RWPE1 (cell line): ENCODE measurements at regions not wholly inside any gene's neighbourhood (a gene's known extent, or its start where the extent isn't known, plus 50 kb on each side); places are given as distances from the start of the nearest gene placed in this dataset.

Experiments used
- CTCF ChIA-PET: fragments of 350-600 bp; sonication (Branson Sonifier 250); formaldehyde crosslinking; extraction: SDS; loops from one replicate; lab custom pipeline; 2021; lab: Yijun Ruan, JAX
- POLR2A ChIA-PET: fragments of 400-600 bp; formaldehyde crosslinking; extraction: SDS; loops from one replicate; lab custom pipeline; 2020; ENCODE audit warnings: antibody characterized with exemption; ENCODE audit not compliant: low non-redundant PET; lab: Yijun Ruan, JAX
- DNase-seq: peaks from one replicate; pipeline ENCODE4 v3.0.0; 2012; ENCODE audit warnings: low spot score
- H3K27ac ChIP-seq: fragments of 450-650 bp; 2 replicates; pipeline ENCODE4 v1.5.1; 2017
- TF ChIP-seq, protein P1 (sequence below): fragments of 450-650 bp; conservative IDR thresholded peaks from 2 replicates; pipeline ENCODE4 v1.5.1; 2017; ENCODE audit warnings: low read depth, mild to moderate bottlenecking

DNA sequence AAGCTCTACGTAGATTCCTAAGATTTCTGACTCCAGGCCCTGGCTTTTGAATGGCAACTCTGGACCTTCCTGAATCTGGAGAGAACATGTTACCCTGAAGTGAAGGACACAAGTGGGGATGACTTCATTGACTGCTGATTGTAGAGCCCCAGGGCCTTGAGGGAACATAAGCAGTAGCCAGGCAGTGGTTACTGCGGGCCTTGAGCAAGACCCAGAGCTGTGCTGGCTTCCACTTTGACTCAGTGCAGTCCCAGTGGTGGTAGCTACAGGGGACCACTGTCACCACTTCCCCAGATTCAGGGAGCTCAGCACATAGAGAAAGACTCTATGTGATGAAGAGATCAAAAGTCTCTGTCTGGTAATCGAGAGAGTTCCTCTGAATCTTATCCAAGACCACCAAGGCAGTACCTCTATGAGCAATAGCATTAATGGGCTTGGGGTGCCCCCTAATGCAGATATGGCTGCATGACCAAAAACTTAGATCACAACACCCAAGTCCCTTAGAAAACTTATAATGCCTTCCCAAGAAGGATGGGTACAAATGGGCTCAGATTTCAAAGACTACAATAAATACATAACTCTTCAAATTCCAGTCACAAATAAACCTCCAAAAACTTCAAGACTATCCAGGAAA lies 1278.3 kb downstream of the AMY1C start:
- no peak overlapping the region for H3K27ac ChIP-seq
- ChIA-PET CTCF (no interaction called here), POLR2A (no interaction called here)
- TF ChIP-seq, protein P1, sequence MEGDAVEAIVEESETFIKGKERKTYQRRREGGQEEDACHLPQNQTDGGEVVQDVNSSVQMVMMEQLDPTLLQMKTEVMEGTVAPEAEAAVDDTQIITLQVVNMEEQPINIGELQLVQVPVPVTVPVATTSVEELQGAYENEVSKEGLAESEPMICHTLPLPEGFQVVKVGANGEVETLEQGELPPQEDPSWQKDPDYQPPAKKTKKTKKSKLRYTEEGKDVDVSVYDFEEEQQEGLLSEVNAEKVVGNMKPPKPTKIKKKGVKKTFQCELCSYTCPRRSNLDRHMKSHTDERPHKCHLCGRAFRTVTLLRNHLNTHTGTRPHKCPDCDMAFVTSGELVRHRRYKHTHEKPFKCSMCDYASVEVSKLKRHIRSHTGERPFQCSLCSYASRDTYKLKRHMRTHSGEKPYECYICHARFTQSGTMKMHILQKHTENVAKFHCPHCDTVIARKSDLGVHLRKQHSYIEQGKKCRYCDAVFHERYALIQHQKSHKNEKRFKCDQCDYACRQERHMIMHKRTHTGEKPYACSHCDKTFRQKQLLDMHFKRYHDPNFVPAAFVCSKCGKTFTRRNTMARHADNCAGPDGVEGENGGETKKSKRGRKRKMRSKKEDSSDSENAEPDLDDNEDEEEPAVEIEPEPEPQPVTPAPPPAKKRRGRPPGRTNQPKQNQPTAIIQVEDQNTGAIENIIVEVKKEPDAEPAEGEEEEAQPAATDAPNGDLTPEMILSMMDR: no peak
- no peak for DNase-seq

DNA sequence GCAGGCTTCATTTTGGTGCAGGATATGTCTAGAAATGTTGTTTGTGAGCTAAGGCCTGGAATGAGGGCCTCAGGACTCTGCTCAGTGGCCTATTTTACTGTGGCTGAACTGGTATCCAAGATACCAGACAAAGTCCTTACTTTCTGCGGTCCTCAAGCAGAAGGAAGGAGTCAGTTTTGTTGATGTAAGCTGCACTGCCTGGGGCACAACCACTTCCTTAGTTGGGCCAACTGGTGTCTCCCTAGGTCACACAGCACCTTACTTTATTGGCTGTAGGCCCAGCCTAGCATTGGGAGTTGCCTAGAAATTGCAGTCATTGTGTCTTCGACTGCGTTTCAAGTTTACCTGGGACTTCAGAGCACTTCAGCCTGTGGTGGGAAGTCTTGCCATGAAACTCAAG lies 1322.7 kb downstream of the AMY1C start:
- H3K27ac ChIP-seq: no peak overlapping the region
- ChIA-PET POLR2A (no interaction called here), CTCF (interaction anchor here (0.7 kb wide), 1 partner anchor 35 kb away, joined by 5 read pairs; no protein-coding TSS in a partner anchor)
- TF ChIP-seq, protein P1: no peak
- no peak for DNase-seq

DNA sequence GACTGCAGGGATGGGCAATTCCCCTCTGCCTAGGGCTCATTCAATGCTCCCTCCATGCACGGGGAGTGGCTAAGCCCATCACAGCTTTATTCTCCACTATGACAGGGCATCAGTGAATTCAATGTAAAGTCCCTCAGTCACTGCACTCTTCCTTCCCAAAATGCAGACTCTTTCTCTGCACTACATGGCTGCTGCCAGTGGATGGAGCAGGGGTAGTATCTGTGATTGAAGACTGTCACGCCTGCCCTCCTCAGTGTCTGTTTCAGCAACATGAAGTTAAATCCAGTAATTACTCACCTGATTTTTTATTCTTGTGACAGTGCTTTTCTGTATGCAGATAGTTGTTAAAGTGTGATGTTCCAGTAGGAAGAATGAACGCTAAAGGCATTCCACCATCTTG lies 1323.2 kb downstream of the AMY1C start:
- no peak overlapping the region for H3K27ac ChIP-seq
- POLR2A ChIA-PET: no interaction called here
- no peak for DNase-seq
- CTCF ChIA-PET: interaction anchor here (0.5 to 0.7 kb wide), 2 partner anchors 30 to 35 kb away, joined by 3 to 5 read pairs; no protein-coding TSS in a partner anchor
- TF ChIP-seq, protein P1: no peak

DNA sequence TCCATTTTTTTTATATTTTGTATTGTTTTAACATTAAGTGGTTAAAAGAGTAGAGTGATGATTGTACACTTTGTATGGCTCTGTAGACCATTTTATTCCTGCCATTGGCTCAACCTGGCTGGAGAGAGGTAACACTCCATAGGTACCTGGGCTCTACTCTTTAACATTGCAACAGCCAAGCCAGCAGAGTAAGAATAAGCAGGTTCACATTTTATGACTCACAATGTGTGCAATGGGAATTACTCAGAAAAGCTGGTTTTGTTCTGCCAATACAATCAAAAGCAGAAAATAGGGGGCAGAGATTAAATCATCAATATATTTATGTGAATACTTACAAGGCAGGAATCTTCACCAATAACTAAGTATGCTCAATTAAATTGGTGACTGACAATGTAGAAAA lies 1324.0 kb downstream of the AMY1C start:
- DNase-seq: peak; percentile 3
- no peak overlapping the region for H3K27ac ChIP-seq
- ChIA-PET POLR2A (no interaction called here), CTCF (no interaction called here)
- TF ChIP-seq, protein P1: no peak

DNA sequence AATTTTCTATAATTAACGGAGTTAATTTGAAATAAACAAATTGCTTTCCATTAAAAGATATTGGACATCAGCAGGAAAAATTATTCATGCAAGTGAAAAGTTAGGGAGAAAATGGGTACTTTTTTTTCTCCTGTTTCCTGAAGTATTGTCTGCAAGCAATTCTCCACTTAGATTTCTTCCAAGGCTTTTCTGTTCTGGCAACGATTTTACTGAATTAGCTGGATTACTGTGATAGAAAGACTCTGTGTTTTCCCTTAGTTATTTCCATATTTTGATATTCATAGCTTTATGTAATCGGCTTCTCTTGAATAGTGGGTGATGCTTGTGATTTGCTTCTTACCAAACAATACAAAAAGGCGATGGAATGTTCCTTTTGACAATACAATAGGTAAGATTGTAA lies 1333.9 kb downstream of the AMY1C start:
- no peak for DNase-seq
- TF ChIP-seq, protein P1: no peak
- POLR2A ChIA-PET: no interaction called here
- CTCF ChIA-PET: no interaction called here
- no peak overlapping the region for H3K27ac ChIP-seq

DNA sequence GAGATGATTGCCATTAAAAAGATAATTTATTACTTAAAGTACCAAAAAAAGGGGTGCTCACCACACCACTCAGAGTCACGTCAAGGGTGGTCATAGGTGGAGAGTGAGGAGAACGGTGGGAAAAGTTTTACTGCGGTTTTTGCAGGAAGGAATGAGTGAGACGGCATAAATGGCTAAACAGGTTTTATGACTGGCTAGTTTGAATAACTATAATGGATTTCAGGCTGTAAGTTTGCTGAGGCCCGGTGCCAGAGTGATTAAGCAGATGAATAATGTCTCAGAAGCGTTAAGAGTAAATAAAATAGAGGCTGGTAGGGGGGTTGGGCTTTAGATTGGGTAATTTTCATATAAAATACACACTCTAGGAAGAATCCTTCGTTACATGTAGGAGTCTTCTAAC lies 1337.8 kb downstream of the AMY1C start:
- POLR2A ChIA-PET: no interaction called here
- TF ChIP-seq, protein P1: no peak
- H3K27ac ChIP-seq: no peak overlapping the region
- CTCF ChIA-PET: no interaction called here
- peak; percentile 73 for DNase-seq
